Hematopoietic multipotent progenitor cell treated with erythropoietin and hydrocortisone succinate and interleukin-3 and kit ligand, for 17 days (in vitro differentiated cells): ENCODE measurements at regions not wholly inside any gene's neighbourhood (a gene's known extent, or its start where the extent isn't known, plus 50 kb on each side); places are given as distances from the start of the nearest gene placed in this dataset.
"Not testable (repeated sequence)": the region's sequence is repeated elsewhere in the genome, so short reads cannot be mapped to it uniquely, and the experiment has no call there.

Experiments used
- DNase-seq: peaks from one replicate; pipeline ENCODE4 v3.0.0-alpha.2; 2015; ENCODE audit warnings: low spot score

- DNase-seq = not testable (repeated sequence)
These were observed 318.0 kb upstream of the PLGLB2 start for GRCh38 chr2:87429931-87430275.

GRCh38 chr2:87431051-87431450, 316.8 kb upstream of the PLGLB2 start:
- not testable (repeated sequence) for DNase-seq

- DNase-seq = not testable (repeated sequence)
These were observed 315.0 kb upstream of the PLGLB2 start for GRCh38 chr2:87432711-87433453.

GRCh38 chr2:87436007-87436406, 311.9 kb upstream of the PLGLB2 start:
- DNase-seq = not testable (repeated sequence)

- not testable (repeated sequence) for DNase-seq
These were observed 310.1 kb upstream of the PLGLB2 start for GRCh38 chr2:87437701-87438260.

- DNase-seq = not testable (repeated sequence)
These were observed 309.0 kb upstream of the PLGLB2 start for GRCh38 chr2:87438780-87439454.

- DNase-seq = peak; percentile 30
These were observed 308.2 kb upstream of the PLGLB2 start for GRCh38 chr2:87439617-87440204.

GRCh38 chr2:87440650-87441049, 307.2 kb upstream of the PLGLB2 start:
- not testable (repeated sequence) for DNase-seq

- DNase-seq = not testable (repeated sequence)
These were observed 306.5 kb upstream of the PLGLB2 start for GRCh38 chr2:87441375-87441774.

- not testable (repeated sequence) for DNase-seq
These were observed 304.8 kb upstream of the PLGLB2 start for GRCh38 chr2:87442983-87443577.

- DNase-seq = not testable (repeated sequence)
These were observed 302.9 kb upstream of the PLGLB2 start for GRCh38 chr2:87444951-87445350.

GRCh38 chr2:87445613-87446312, 302.1 kb upstream of the PLGLB2 start:
- not testable (repeated sequence) for DNase-seq

GRCh38 chr2:87446313-87446696, 301.6 kb upstream of the PLGLB2 start:
- DNase-seq = not testable (repeated sequence)

- not testable (repeated sequence) for DNase-seq
These were observed 298.4 kb upstream of the PLGLB2 start for GRCh38 chr2:87449462-87449980.

- DNase-seq = not testable (repeated sequence)
These were observed 295.7 kb upstream of the PLGLB2 start for GRCh38 chr2:87452193-87452592.

- DNase-seq = not testable (repeated sequence)
These were observed 295.0 kb upstream of the PLGLB2 start for GRCh38 chr2:87452861-87453260.

- DNase-seq = not testable (repeated sequence)
These were observed 293.9 kb upstream of the PLGLB2 start for GRCh38 chr2:87453965-87454364.

- DNase-seq = not testable (repeated sequence)
These were observed 293.5 kb upstream of the PLGLB2 start for GRCh38 chr2:87454421-87454820.

GRCh38 chr2:87455209-87455853, 292.6 kb upstream of the PLGLB2 start:
- DNase-seq = not testable (repeated sequence)

GRCh38 chr2:87455854-87456249, 292.0 kb upstream of the PLGLB2 start:
- not testable (repeated sequence) for DNase-seq
